GM19372 (cell line): ENCODE measurements at regions not wholly inside any gene's neighbourhood (a gene's known extent, or its start where the extent isn't known, plus 50 kb on each side); places are given as distances from the start of the nearest gene placed in this dataset.
"Not testable (repeated sequence)": the region's sequence is repeated elsewhere in the genome, so short reads cannot be mapped to it uniquely, and the experiment has no call there.

ENCODE experiments used
- ATAC-seq: cut with Tn5 transposase; IDR thresholded peaks from one replicate; pipeline ENCODE4 v1.9.1; 2021; ENCODE audit warnings: mild to moderate bottlenecking, low read depth, moderate library complexity; ENCODE audit not compliant: unreplicated experiment

DNA sequence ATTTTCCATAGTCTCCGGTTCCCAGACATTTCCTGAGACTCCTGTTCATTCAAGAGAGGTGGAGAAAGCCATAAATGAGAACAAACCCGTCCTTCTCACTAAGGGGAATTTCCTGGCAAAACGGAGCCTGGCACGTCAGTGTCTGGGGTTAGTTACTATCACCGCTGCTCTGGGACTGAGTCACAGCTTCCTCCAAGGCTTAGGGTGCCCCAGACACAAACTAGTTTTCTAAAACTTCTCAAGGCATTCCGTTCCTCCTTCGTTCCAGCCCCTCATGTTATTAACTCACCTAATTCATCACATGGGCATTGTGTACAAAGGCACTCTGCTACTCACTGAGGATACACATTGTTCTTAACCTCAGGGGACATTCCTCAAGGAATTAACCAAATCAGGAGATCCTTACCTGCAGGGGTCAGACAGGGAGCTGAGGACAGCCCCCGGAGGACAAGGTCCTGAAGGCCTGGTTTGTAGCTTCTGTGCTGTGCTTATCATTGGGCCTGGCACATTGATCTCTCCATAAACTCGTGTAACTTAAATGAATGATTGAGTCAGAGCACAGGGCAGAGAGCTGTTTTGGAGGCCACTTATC, 103.0 kb upstream of the KLF6 start:
- peak; percentile 70 for ATAC-seq

DNA sequence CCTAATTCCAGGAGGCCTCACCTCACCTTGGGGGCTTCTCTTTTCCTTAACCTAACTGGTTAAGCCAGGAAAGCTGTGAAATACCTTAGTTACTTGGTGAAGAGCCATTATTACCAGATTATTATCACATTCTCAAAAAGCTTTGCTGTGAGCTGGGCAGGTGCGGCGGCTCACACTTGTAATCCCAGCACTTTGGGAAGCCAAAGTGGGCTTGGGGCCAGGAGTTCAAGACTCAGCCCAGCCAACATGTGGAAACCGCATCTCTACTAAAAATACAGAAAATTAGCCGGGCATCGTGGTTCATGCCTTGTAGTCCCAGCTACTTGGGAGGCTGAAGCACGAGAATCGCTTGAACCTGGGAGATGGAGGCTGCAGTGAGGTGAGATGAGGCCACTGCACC, 102.4 kb upstream of the KLF6 start:
- peak; percentile 12 for ATAC-seq

DNA sequence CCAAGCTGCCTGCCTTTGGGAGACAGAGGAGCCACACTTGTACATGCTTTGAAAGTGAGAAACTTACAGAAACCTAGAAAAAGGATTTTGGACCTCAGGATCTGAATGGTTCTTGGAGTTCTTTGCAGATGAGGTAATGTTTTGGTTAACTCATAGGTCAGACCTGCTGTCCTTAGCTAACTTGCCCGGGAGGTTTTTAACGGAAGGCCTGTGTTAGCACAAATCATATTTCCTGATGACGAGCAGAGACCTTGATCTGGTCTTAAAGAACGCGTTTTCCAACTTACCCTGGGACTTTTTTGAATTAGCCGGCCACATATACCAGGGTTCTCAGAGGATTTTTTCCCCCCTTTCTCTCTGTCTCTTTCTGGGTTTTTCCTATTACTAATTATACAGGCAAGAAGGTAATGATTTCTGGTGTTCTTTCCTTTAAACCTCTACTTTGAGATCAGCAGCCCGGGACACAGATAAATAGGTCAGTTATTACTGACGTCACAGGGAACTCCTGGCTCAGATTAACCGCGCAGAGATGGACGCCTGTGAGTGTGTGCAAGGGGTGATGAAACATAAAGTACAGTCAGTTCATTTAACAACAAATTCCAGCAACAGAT, 101.7 kb upstream of the KLF6 start:
- ATAC-seq = peak; percentile 44

GRCh38 chr10:3886191-3886590, 101.2 kb upstream of the KLF6 start:
- no peak for ATAC-seq

- ATAC-seq = no peak
Observed at GRCh38 chr10:3882855-3883254, 97.8 kb upstream of the KLF6 start.

DNA sequence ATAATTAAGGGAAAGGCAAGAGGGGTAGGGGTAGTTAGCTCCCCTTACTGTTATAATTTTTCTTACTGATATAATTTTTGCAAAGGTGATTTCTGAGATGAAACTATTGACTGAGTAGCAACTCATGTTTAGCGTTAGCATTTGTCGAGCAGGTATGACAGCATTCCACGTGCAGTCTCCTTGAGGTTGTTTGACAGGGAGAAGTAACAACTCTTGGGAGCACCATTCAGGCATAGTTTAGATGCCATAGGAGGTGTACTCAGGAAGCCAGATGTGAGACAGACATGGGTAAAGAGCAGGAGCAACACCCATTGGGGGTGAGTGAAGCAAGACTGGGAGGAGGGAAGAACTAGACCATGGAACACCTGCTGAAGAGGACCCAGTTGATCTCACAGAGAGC, 96.6 kb upstream of the KLF6 start:
- no peak for ATAC-seq

- ATAC-seq = no peak
Observed at GRCh38 chr10:3879073-3879472, 94.1 kb upstream of the KLF6 start.

- no peak for ATAC-seq
Observed at GRCh38 chr10:3877211-3878000, 92.4 kb upstream of the KLF6 start.

DNA sequence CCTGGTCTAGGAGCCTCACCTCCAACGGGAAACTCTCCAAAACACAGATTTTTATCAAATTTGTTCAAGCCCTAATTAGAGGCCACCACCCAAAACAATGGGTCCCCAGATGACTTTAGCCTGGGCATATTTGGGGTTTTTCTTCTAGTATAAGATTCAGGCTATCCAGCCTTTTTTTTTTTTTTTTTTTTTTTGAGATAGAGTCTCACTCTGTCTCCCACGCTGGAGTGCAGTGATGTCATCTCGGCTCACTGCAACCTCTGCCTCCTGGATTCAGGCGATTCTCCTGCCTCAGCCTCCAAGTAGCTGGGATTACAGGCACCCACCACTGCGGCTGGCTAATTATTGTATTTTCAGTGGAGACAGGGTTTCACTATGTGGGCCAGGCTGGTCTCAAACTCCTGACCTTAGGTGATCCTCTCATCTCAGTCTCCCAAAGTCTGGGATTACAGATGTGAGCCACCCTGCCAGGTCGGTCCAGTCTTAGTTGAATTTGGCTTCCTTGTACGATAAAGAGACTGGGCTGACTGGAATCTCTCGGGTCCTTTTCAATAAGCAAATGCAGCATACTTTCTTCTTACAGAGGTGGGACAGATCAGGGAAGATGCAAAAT, 91.4 kb upstream of the KLF6 start:
- ATAC-seq = no peak

- ATAC-seq = no peak
Observed at GRCh38 chr10:3875842-3876235, 90.8 kb upstream of the KLF6 start.

DNA sequence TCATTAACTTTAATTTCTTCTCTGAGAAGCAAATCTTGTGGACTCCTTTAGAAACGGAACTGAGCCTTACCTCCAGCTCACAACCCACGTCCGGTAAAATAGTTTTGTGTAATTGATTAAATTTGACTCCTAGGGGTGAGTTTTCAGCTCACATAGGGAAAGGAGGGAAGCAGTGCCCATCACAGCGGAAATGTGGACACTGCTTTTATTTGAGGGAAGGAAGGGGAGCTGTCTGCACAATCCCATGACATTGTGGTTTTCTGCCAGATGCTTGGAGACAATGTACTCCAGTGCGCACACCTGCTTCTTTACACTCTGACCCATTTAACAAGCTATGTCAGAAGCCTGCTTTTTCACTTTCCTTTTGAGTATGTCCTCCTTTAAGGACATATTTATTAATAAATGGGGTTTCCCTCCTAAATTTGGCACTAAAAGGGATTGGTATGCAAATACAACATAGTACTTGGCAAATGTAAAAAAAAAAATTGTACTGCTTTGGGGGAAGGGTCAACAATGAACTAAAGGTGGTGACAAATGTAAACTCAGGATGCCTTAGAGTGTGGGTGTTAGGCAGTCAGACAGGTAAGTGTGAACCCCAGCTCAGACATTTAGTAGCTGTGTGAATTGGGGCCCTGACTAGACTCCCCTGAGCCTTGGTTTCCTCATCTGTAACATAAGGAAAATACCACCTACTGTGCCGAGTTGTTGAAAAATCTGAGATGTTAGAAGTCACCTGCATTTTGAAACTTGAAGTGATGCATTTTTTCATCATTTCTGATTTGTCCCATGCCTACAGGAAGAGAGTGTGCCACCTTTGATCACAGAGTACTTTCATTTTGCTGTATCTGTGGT, 90.2 kb upstream of the KLF6 start:
- peak; percentile 63 for ATAC-seq

GRCh38 chr10:3874610-3874989, 89.6 kb upstream of the KLF6 start:
- ATAC-seq = not testable (repeated sequence)

GRCh38 chr10:3873728-3874461, 88.9 kb upstream of the KLF6 start:
- peak; percentile 66 for ATAC-seq

- ATAC-seq = no peak
Observed at GRCh38 chr10:3872712-3873329, 87.8 kb upstream of the KLF6 start.

DNA sequence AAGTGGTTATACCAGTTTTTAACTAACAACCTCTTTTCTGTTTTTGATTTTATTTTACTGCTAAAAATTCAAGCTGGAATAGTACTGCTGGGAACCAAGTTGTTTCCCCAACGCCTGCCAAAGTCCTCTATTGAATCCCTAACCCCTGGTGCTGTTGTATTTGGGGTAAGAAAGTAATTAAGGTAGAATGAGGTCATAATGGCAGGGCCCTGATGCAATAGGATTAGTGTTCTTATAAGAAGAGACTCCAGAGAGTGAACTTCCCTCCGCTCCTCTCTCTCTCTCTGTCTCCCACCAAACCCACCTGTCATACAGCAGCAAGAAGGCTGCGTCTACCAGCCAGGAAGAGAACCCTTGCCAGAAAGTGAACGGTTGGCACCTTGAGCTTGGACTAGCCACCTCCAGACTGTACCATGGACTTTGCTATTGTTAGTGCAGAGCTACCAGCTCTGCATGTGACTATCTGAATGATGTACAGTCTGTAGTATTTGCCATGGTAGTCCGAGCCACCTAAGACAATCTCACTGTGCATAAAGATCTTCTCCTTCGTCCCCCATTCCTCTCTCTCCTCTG, 86.5 kb upstream of the KLF6 start:
- ATAC-seq = no peak

DNA sequence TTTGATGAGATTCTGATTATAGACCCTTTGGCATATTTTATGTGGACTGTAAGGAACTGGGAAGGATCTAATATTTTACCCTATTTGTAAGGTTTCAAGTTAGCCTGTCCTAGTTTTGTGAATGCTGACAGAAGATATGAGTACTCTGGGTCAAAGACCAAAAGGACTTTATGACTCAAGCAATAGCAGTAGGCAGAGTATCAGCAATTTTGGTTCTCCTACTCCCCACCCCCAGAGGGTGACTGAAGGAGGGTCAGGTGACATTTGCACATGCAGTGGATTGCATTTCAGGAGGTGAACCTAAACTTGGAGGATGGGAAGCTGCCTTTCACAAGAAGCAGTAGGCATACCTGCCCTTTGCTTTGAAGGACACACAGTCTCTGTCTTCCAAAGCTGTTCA, 84.0 kb upstream of the KLF6 start:
- no peak for ATAC-seq

GRCh38 chr10:3868271-3868664, 83.3 kb upstream of the KLF6 start:
- ATAC-seq = no peak

DNA sequence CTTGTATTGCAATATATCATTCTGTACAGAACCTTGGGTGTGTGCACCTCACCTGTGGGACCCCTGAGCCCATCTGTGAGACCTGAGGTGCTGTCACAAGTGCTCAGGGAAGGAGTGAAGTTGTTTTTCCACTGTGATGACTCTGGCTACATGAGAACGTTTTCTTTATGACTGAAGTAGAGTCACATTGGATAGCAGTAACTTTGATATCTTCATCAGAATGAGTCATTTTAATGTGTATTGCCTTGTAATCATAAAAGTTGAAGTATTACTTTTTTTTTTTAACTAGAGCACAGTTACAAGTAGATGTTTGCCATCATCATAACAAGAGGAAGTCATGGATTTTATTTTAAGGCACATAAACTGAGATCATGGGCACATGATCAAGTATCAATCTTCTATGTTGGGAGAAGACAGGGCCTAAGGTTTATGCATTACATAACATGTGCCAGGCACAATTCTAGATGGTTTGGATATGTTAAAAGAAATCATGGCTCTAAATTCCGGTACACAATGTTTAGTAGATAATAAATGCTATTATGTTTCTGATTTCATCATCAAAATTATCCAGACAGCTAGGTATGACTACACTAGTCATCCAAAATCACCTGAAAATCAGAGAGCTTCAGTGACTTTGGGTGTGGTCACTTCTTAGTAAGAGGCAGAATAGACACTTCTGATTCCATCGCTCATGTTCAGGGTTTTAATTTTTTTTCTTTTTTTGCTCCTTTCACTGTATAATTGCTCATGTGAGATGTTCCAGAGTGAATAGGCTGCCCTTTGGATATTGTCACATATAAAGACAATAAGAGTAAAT, 82.7 kb upstream of the KLF6 start:
- no peak for ATAC-seq
